Nephron (organoid): ENCODE measurements at regions not wholly inside any gene's neighbourhood (a gene's known extent, or its start where the extent isn't known, plus 50 kb on each side); places are given as distances from the start of the nearest gene placed in this dataset.
"Not testable (repeated sequence)": the region's sequence is repeated elsewhere in the genome, so short reads cannot be mapped to it uniquely, and the experiment has no call there.

Experiments used
- H3K27ac Mint-ChIP-seq, 3 experiments: 2 replicates each; pipeline ENCODE4 v1.8.0; 2020; ENCODE audit warnings: mixed read lengths in 3 of 3, mild to moderate bottlenecking in 2 of 3, moderate library complexity in 1 of 3
- H3K27me3 Mint-ChIP-seq: 2 replicates; pipeline ENCODE4 v1.8.0; 2021; ENCODE audit warnings: low read depth, mild to moderate bottlenecking, moderate library complexity, mixed read lengths
- H3K36me3 Mint-ChIP-seq: 2 replicates; pipeline ENCODE4 v1.8.0; 2020; ENCODE audit warnings: low read depth, mixed read lengths
- H3K4me1 Mint-ChIP-seq: 2 replicates; pipeline ENCODE4 v1.8.0; 2020; ENCODE audit warnings: mixed read lengths
- H3K4me3 Mint-ChIP-seq, 3 experiments: 2 replicates each; pipeline ENCODE4 v1.8.0; 2020; ENCODE audit warnings: mild to moderate bottlenecking in 3 of 3, mixed read lengths in 3 of 3, moderate library complexity in 2 of 3
- H3K9me3 Mint-ChIP-seq: 2 replicates; pipeline ENCODE4 v1.8.0; 2020; ENCODE audit warnings: mixed read lengths
- TF ChIP-seq, protein P1 (sequence below), 3 experiments: fragments of 200-600 bp; sonication (generic); IDR thresholded peaks; one replicate each; pipeline ENCODE4 v1.5.0; 2021; ENCODE audit warnings: antibody characterized with exemption in 3 of 3; ENCODE audit not compliant: unreplicated experiment in 3 of 3

DNA sequence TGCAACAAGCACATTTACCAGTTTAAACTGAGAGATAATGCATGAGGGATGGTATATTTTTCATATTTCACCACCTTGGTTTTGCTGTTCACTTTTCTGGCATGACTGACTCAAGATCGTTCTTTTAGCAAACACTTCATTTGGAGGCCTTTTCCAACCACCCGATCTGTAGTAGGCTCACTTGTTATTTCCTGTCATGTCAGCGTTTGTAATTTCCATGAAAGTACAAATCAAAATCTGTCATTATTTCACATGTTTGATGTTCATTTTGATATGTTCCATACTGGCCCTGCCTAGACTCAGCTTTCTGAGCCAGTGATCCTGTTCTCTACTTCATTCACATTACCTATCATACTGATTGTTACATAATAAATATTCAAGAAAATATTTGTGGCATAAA is 1888.3 kb upstream of the PCDH7 start:
- no peaks in the 10 kb centered on the region for H3K36me3 Mint-ChIP-seq
- TF ChIP-seq, protein P1, sequence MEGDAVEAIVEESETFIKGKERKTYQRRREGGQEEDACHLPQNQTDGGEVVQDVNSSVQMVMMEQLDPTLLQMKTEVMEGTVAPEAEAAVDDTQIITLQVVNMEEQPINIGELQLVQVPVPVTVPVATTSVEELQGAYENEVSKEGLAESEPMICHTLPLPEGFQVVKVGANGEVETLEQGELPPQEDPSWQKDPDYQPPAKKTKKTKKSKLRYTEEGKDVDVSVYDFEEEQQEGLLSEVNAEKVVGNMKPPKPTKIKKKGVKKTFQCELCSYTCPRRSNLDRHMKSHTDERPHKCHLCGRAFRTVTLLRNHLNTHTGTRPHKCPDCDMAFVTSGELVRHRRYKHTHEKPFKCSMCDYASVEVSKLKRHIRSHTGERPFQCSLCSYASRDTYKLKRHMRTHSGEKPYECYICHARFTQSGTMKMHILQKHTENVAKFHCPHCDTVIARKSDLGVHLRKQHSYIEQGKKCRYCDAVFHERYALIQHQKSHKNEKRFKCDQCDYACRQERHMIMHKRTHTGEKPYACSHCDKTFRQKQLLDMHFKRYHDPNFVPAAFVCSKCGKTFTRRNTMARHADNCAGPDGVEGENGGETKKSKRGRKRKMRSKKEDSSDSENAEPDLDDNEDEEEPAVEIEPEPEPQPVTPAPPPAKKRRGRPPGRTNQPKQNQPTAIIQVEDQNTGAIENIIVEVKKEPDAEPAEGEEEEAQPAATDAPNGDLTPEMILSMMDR (IDR thresholded peaks at IDR 0.05; ENCODE audit: unreplicated experiment in 3 of 3) = no peak
- no peak overlapping the region for H3K4me3 Mint-ChIP-seq
- no peak overlapping the region for H3K27ac Mint-ChIP-seq
- H3K9me3 Mint-ChIP-seq = peaks cover 7% of the 10 kb centered on the region
- no peaks in the 10 kb centered on the region for H3K27me3 Mint-ChIP-seq
- H3K4me1 Mint-ChIP-seq = peaks cover 18% of the 10 kb centered on the region

DNA sequence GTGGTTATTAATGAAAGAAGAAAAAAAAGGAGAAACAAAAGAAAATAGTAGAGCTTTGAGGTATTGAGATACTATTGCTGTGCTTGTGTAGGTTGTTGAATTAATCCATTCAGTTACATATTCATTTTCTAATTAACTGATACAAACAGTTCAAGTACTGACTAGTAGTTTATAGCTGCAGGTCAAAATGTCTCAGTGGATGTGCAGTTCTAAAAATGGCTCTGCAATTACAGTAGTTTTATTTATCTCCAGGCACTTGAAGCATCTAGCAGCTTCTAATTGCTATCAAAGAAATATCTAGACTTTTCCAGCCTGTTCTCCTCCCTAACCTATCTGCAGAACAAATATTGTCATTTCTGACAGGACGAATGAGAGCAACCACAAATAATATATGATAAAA is 1887.7 kb upstream of the PCDH7 start:
- no peaks in the 10 kb centered on the region for H3K27me3 Mint-ChIP-seq
- TF ChIP-seq, protein P1 (IDR thresholded peaks at IDR 0.05; ENCODE audit: unreplicated experiment in 3 of 3) = no peak
- peaks cover 18% of the 10 kb centered on the region for H3K4me1 Mint-ChIP-seq
- no peak overlapping the region for H3K4me3 Mint-ChIP-seq
- H3K27ac Mint-ChIP-seq = no peak overlapping the region
- peaks cover 2% of the 10 kb centered on the region for H3K9me3 Mint-ChIP-seq
- H3K36me3 Mint-ChIP-seq = no peaks in the 10 kb centered on the region

DNA sequence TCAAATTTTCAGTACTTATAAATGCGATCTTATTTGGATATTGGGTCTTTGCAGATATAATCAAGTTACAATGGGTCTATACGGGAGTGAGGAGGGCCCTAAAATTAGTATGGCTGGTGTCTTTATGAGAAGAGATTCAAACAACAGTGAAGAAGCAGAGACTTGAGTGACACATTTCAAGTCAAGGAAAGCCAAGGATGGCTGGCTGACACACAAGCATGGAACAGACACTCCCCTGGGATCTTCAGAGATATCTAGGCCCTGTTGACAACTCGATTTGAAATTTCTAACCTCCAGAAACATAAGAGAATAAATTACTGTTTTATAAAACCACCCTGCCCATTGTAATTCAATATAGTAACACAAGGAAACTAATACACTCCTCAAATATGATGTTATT is 1886.0 kb upstream of the PCDH7 start:
- Mint-ChIP-seq H3K27ac (no peak overlapping the region), H3K9me3 (peaks cover 2% of the 10 kb centered on the region), H3K36me3 (no peaks in the 10 kb centered on the region), H3K4me3 (no peak overlapping the region), H3K4me1 (peaks cover 18% of the 10 kb centered on the region), H3K27me3 (no peaks in the 10 kb centered on the region)
- TF ChIP-seq, protein P1 (IDR thresholded peaks at IDR 0.05; ENCODE audit: unreplicated experiment in 3 of 3) = no peak

DNA sequence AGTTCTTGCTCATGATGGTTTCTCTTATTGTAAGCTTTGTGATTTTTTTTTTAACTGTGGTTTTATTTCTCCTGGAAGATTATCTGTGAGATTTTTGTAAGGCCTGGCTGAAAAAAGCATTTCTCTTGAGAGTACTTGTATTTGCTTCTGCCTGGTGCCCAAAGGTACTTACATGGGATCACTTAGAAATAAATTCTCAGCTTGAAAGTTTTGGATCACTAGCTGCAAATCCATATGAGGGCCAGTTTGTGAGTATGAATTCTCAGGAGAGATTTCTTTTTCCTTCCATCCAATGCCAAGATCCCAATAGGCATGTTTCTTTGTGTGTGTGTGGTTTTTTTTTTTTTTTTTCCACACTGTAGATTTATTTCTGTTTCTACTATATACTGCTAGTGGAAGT is 1884.7 kb upstream of the PCDH7 start:
- H3K27me3 Mint-ChIP-seq = no peaks in the 10 kb centered on the region
- H3K9me3 Mint-ChIP-seq = peaks cover 2% of the 10 kb centered on the region
- H3K4me3 Mint-ChIP-seq = no peak overlapping the region
- no peak overlapping the region for H3K27ac Mint-ChIP-seq
- no peaks in the 10 kb centered on the region for H3K36me3 Mint-ChIP-seq
- TF ChIP-seq, protein P1 (IDR thresholded peaks at IDR 0.05; ENCODE audit: unreplicated experiment in 3 of 3) = no peak
- peaks cover 18% of the 10 kb centered on the region for H3K4me1 Mint-ChIP-seq

DNA sequence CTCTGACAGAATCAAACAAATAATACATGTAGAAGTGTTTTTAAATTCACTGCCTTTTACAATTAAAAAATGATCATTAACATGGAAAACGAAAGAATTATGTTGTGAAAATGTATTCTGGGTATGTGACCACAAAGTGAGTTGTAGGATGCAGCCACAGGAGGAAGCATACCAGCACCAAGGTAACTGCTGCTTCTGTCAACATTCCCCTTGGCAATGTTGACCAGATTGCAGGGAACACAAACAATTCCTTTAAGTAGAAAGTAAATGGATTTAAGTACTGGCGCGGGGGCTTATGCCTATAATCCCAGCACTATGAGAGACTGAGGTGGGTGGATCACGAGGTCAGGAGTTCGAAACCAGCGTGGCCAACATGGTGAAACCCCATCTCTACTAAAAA is 1877.9 kb upstream of the PCDH7 start:
- no peaks in the 10 kb centered on the region for H3K27me3 Mint-ChIP-seq
- H3K36me3 Mint-ChIP-seq = no peaks in the 10 kb centered on the region
- no peaks in the 10 kb centered on the region for H3K4me1 Mint-ChIP-seq
- no peak overlapping the region for H3K4me3 Mint-ChIP-seq
- no peak overlapping the region for H3K27ac Mint-ChIP-seq
- TF ChIP-seq, protein P1 (IDR thresholded peaks at IDR 0.05; ENCODE audit: unreplicated experiment in 3 of 3) = no peak
- H3K9me3 Mint-ChIP-seq = no peaks in the 10 kb centered on the region

DNA sequence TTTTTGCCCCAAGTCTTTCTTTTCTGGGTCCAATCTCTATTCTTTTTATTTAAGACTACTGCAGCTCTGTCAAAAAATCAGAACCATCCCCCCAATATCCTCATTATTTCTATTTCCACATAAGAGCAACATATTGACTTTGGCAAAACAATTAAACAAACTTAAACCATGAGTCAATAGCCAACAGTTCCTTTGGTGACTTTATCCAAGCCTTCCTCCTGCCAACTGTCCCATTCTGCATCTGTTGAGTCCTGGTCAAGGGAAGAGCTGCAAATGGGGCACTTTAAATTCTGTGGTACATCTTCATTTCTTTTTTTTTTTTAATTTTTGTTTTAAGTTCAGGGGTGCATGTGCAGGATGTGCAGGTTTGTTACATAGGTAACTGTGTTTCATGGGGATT is 1875.0 kb upstream of the PCDH7 start:
- H3K9me3 Mint-ChIP-seq = no peaks in the 10 kb centered on the region
- H3K4me1 Mint-ChIP-seq = no peaks in the 10 kb centered on the region
- H3K36me3 Mint-ChIP-seq = no peaks in the 10 kb centered on the region
- H3K4me3 Mint-ChIP-seq = no peak overlapping the region
- TF ChIP-seq, protein P1 (IDR thresholded peaks at IDR 0.05; ENCODE audit: unreplicated experiment in 3 of 3) = no peak
- H3K27ac Mint-ChIP-seq = no peak overlapping the region
- H3K27me3 Mint-ChIP-seq = no peaks in the 10 kb centered on the region

DNA sequence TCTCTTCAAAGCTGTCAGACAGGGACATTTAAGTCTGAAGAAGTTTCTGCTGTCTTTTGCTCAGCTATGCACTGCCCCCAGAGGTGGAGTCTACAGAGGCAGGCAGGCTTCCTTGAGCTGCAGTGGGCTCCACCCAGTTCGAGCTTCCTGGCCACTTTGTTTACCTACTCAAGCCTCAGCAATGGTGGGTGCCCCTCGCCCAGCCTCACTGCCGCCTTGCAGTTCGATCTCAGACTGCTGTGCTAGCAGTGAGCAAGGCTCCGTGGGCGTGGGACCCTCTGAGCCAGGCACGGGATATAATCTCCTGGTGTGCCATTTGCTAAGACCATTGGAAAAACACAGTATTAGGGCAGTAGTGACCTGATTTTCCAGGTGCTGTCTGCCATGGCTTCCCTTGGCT is 1863.1 kb upstream of the PCDH7 start:
- H3K36me3 Mint-ChIP-seq, H3K27ac Mint-ChIP-seq, H3K4me3 Mint-ChIP-seq, H3K27me3 Mint-ChIP-seq, H3K4me1 Mint-ChIP-seq: not testable (repeated sequence)
- H3K9me3 Mint-ChIP-seq = peaks cover 12% of the 10 kb centered on the region
